Ascending aorta (tissue), 2 donors: ENCODE measurements at regions not wholly inside any gene's neighbourhood (a gene's known extent, or its start where the extent isn't known, plus 50 kb on each side); places are given as distances from the start of the nearest gene placed in this dataset.

Experiments
- DNase-seq, 2 donors: peaks; one replicate each; pipeline ENCODE4 v3.0.0-alpha.2; 2019; ENCODE audit warnings: low spot score in 2 of 2
- H3K27ac ChIP-seq, 2 donors: fragments of 200-600 bp; sonication (generic); one replicate each; pipeline ENCODE4 v1.5.1; 2016 to 2017; ENCODE audit warnings: mild to moderate bottlenecking in 1 of 2
- H3K27me3 ChIP-seq: fragments of 200-600 bp; sonication (generic); one replicate; pipeline ENCODE4 v1.5.1; 2017
- H3K36me3 ChIP-seq, 2 donors: fragments of 200-600 bp; sonication (generic); one replicate each; pipeline ENCODE4 v1.5.1; 2016
- H3K4me1 ChIP-seq, 2 donors: fragments of 200-600 bp; sonication (generic); one replicate each; pipeline ENCODE4 v1.5.1; 2016 to 2017; ENCODE audit warnings: mild to moderate bottlenecking in 1 of 2
- H3K4me3 ChIP-seq, 2 donors: fragments of 200-600 bp; sonication (generic); one replicate each; pipeline ENCODE4 v1.5.1; 2016 to 2017; ENCODE audit warnings: mild to moderate bottlenecking in 1 of 2
- H3K9me3 ChIP-seq, 2 donors: fragments of 200-600 bp; sonication (generic); one replicate each; pipeline ENCODE4 v1.5.1; 2016
- CTCF ChIP-seq, 3 experiments: fragments of 200-600 bp in 2 of 3; fragments of 450-650 bp in 1 of 3; sonication (generic) in 2 of 3; IDR thresholded peaks; one replicate each; pipeline ENCODE4 v1.5.1; 2016 to 2019; ENCODE audit warnings: antibody characterized with exemption in 3 of 3, mild to moderate bottlenecking in 1 of 3, moderate library complexity in 1 of 3
- intact Hi-C: fragments of 100-400 bp; cut with DNase I; formaldehyde crosslinking; loops from one replicate; pipeline ENCODE4 v1.15.1; 2023

- no peak for DNase-seq
- intact Hi-C loops, result no loop called here
- H3K27me3 ChIP-seq, result no peaks in the 10 kb centered on the region
- no peak overlapping the region for H3K27ac ChIP-seq
- no peaks in the 10 kb centered on the region for H3K36me3 ChIP-seq
- no peaks in the 10 kb centered on the region for H3K4me1 ChIP-seq
- TF ChIP-seq CTCF (IDR thresholded peaks at IDR 0.05), result no peak
- no peaks in the 10 kb centered on the region for H3K9me3 ChIP-seq
- no peak overlapping the region for H3K4me3 ChIP-seq
These were observed 388.0 kb upstream of the PIK3R1 start for GRCh38 chr5:67827541-67827940.

- no peaks in the 10 kb centered on the region for H3K4me1 ChIP-seq
- TF ChIP-seq CTCF (IDR thresholded peaks at IDR 0.05), result no peak
- DNase-seq, result no peak
- H3K9me3 ChIP-seq, result no peaks in the 10 kb centered on the region
- H3K27me3 ChIP-seq, result no peaks in the 10 kb centered on the region
- intact Hi-C loops, result no loop called here
- no peak overlapping the region for H3K27ac ChIP-seq
- no peaks in the 10 kb centered on the region for H3K36me3 ChIP-seq
- no peak overlapping the region for H3K4me3 ChIP-seq
These were observed 390.7 kb upstream of the PIK3R1 start for GRCh38 chr5:67824852-67825251.

GRCh38 chr5:67817652-67818051, 397.9 kb upstream of the PIK3R1 start:
- Histone ChIP-seq H3K27me3 (no peaks in the 10 kb centered on the region), H3K36me3 (no peaks in the 10 kb centered on the region), H3K9me3 (no peaks in the 10 kb centered on the region), H3K4me3 (no peak overlapping the region), H3K4me1 (peaks cover 8 to 25% of the 10 kb centered on the region in 2 donors), H3K27ac (no peak overlapping the region)
- intact Hi-C loops, result no loop called here
- no peak for DNase-seq
- no peak for TF ChIP-seq CTCF (IDR thresholded peaks at IDR 0.05)

GRCh38 chr5:67816456-67816855, 399.1 kb upstream of the PIK3R1 start:
- Histone ChIP-seq H3K4me3 (no peak overlapping the region), H3K9me3 (no peaks in the 10 kb centered on the region), H3K4me1 (peaks cover 8 to 25% of the 10 kb centered on the region in 2 donors), H3K36me3 (no peaks in the 10 kb centered on the region), H3K27ac (peak overlapping the region in 1 of 2 donors; percentile 28), H3K27me3 (no peaks in the 10 kb centered on the region)
- TF ChIP-seq CTCF (IDR thresholded peaks at IDR 0.05), result no peak
- no peak for DNase-seq
- intact Hi-C loops, result no loop called here

DNA sequence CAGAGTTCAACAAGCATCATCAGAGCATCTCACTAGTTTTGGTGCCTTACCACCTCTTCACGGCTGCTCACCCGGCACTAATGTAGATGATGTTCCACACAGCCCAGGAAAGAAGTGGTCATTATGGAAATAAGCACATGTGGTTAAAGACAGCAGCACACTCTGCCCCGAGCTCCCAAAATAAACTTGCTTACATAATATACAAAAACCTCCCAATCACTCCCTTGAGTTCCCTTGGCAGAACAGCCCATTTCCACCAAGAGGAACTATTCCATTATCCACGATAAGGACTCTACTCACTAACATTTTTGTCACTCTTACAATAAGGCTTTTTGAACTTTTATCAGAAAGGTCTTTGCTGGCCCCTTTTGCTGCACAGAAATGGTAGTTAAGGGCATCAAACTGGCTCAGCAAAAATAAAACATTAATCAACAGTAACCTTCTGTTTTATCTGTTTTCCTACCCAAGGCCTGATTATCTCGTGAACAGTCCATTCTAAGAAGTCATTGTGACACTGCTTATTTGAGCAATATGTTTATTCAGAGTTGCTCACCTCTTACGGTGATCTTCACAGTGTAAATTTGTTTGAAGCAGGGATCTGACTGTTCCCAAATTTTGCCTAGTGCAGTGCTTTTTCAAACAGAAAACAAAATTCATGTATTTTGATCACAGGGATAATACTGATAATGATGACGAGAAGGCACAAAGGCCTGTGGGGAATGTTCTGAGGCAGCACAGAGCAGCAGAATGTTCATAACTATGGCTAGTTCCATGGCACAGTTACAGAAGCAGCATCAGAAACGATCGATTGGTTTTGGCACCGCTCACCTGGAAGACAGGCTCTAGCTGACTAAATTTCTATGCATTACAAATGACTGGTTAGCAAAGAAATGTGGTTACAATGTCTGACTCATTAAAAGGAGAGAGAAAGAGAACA, 399.8 kb upstream of the PIK3R1 start:
- Histone ChIP-seq H3K9me3 (no peaks in the 10 kb centered on the region), H3K27ac (peak overlapping the region; percentile 28 to 45), H3K36me3 (no peaks in the 10 kb centered on the region), H3K4me1 (peaks cover 8 to 25% of the 10 kb centered on the region in 2 donors), H3K27me3 (no peaks in the 10 kb centered on the region), H3K4me3 (no peak overlapping the region)
- DNase-seq, result no peak
- no peak for TF ChIP-seq CTCF (IDR thresholded peaks at IDR 0.05)
- intact Hi-C loops, result no loop called here
